Esophagus muscularis mucosa (tissue), 4 donors: ENCODE measurements at regions not wholly inside any gene's neighbourhood (a gene's known extent, or its start where the extent isn't known, plus 50 kb on each side); places are given as distances from the start of the nearest gene placed in this dataset.

ENCODE experiments used
- EP300 ChIP-seq: sonication (generic); formaldehyde crosslinking; IDR thresholded peaks from one replicate; pipeline ENCODE4 v1.6.1; 2017; ENCODE audit warnings: antibody characterized with exemption
- POLR2A ChIP-seq: fragments of 450-650 bp; IDR thresholded peaks from one replicate; pipeline ENCODE4 v1.6.1; 2017; ENCODE audit warnings: antibody characterized with exemption, moderate library complexity, mild to moderate bottlenecking, low read depth
- TF ChIP-seq, protein P1 (sequence below), 3 experiments: fragments of 200-600 bp in 2 of 3; fragments of 450-650 bp in 1 of 3; sonication (generic) in 2 of 3; IDR thresholded peaks; one replicate each; pipeline ENCODE4 v1.5.1; 2017 to 2019; ENCODE audit warnings: antibody characterized with exemption in 3 of 3, mild to moderate bottlenecking in 2 of 3, moderate library complexity in 1 of 3

DNA sequence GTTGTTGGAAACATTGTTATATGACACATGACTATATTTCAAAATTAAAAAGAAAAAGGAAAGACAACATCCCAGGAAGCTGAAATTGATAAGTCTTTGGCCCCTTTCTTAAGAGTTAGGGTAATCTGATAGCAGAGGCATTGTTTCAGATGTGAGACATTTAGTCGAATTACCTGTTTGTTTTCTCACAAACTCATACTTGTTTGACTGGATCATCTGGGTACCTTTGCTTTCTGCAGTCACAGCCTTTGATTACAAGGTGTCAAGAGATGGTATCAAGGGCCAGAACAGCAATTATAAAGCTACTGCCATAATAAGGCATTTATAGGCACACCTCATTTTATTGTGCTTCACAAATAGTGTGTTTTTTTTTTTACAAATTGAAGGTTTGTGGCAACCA is 136.3 kb downstream of the DUSP10 start:
- TF ChIP-seq, protein P1, sequence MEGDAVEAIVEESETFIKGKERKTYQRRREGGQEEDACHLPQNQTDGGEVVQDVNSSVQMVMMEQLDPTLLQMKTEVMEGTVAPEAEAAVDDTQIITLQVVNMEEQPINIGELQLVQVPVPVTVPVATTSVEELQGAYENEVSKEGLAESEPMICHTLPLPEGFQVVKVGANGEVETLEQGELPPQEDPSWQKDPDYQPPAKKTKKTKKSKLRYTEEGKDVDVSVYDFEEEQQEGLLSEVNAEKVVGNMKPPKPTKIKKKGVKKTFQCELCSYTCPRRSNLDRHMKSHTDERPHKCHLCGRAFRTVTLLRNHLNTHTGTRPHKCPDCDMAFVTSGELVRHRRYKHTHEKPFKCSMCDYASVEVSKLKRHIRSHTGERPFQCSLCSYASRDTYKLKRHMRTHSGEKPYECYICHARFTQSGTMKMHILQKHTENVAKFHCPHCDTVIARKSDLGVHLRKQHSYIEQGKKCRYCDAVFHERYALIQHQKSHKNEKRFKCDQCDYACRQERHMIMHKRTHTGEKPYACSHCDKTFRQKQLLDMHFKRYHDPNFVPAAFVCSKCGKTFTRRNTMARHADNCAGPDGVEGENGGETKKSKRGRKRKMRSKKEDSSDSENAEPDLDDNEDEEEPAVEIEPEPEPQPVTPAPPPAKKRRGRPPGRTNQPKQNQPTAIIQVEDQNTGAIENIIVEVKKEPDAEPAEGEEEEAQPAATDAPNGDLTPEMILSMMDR (IDR thresholded peaks at IDR 0.05) = no peak
- no peak for TF ChIP-seq POLR2A
- no peak for TF ChIP-seq EP300
